SH-SY5Y (cell line): ENCODE measurements at regions not wholly inside any gene's neighbourhood (a gene's known extent, or its start where the extent isn't known, plus 50 kb on each side); places are given as distances from the start of the nearest gene placed in this dataset.

Experiments used
- GATA2 ChIP-seq: IDR thresholded peaks from 2 replicates; pipeline ENCODE4 v1.6.1; 2011; ENCODE audit warnings: mild to moderate bottlenecking, low read depth, low read length
- GATA3 ChIP-seq: IDR thresholded peaks from 2 replicates; pipeline ENCODE4 v1.6.1; 2011; ENCODE audit warnings: low read depth, mild to moderate bottlenecking, low read length, moderate library complexity

DNA sequence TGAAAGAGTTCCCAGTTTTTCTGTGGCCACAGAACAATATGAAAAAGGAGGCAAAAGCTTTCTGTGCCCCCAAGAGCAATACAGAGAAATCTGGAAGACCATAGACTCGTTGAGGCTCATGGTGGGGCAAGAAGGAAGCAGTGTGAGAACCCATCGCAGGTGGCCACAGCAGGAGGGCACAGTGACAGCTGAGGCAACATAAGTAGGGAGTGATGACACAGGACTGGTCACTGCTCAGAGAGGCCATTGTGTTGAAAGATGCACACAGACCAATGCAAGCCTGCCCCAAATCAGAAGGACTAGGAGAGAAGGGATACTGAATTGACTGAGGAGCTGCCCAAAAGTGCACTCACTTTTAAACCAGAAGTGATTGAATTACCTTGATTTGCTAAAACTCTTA is 483.6 kb downstream of the EPHA4 start:
- TF ChIP-seq GATA2 (no peak), GATA3 (no peak)
